ENCODE measurements at regions not wholly inside any gene's neighbourhood (a gene's known extent, or its start where the extent isn't known, plus 50 kb on each side); places are given as distances from the start of the nearest gene placed in this dataset.

- DNase-seq = no peak
These were observed 86.9 kb downstream of the FGF9 start for GRCh38 chr13:21757763-21758162.

GRCh38 chr13:21758441-21758840, 87.6 kb downstream of the FGF9 start:
- DNase-seq = no peak

- no peak for DNase-seq
These were observed 88.6 kb downstream of the FGF9 start for GRCh38 chr13:21759463-21759862.

DNA sequence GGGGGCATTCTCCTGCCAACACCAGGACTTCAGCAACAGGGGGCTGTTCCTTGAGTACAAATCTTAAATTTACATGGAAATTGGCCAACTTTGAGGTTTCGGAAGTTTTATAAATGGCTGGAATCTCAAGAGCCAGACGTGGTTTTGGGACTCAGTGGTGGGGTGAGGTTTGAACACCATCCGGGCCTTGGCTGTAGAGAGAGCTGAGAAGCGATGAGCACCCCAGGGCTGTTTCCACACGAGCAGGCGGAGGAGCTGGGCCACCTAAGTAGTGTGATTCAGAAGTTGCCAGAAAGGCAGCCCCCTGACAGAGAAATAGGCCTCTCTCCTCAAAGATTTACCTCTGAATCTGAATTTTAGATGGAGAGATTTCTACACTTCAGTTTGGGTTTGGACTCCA, 89.0 kb downstream of the FGF9 start:
- no peak for DNase-seq

GRCh38 chr13:21761770-21762169, 90.9 kb downstream of the FGF9 start:
- no peak for DNase-seq

DNA sequence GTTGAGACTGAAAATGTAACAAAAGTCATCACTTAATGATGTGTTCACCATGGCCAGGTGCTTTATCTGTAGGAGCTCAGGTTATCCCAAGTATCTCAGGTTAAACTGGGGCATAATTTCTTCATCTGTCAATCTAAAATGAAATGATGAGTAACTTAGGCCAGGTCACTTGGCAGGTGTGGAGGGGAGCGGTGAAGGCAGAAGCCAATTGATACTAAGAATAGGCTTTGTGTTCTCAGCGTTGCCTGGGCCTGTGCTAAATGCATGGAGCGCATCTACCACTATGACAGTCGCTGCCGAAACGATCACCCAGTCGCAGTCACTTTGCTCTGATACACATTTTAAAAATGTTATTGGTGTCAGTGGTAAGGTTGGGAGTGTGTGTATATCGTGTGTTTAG, 91.6 kb downstream of the FGF9 start:
- no peak for DNase-seq

DNA sequence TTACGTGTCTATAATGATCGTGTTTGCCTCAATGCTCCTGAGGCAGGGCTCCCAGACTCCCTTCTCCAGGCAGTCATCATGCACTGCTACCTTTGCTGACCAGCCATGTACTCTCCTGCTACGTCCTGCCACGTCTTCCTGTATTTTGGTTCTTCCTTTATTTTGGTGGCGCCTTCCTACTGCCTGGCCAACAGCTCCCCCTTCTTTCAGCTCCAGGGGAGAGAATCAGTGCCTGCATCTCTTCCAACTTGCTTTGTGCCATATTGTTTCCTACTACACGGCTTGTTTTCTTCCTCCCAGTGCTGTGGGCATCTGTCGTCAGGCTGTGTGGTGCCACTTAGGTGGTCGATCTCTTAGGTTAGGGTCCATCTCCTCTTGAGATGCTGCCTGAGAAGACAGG, 96.2 kb downstream of the FGF9 start:
- no peak for DNase-seq

DNA sequence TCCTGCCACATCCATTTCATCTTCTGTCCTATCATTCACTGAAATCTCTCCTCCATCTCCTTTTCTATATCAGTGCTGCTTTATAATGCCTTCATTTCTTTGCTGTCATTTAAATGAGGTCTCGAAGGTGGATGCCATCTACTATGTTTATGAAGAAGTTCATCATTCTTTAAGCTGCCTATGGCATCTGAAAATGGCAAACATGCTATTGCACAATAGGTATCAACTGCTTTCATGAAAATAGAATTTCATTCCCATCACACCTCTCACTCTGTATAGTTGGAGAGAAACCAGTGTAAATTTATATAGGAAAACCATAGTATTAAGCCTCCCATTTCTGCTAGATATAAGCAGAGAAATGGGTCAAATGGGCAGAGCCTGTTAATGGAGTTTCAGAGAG, 100.2 kb downstream of the FGF9 start:
- no peak for DNase-seq

DNA sequence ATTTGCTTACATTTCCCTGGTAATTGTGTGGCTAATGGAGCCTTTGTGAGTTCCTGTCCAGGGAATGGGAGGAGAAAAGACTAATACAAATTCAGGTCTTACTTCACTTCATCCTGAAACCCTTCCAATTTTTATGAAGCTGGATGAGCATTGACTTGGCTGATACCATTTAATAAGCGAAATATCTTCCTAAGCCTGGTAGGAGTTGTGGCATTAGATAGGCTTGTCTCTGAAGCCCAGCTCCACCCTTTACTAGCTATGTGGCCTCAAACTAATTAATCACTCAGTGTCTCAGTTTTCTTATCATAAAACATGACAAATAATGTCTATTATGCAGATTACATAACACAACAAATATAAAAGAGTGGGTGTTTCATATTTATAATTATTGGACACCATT, 106.3 kb downstream of the FGF9 start:
- no peak for DNase-seq

GRCh38 chr13:21777813-21778212, 106.9 kb downstream of the FGF9 start:
- DNase-seq = no peak

DNA sequence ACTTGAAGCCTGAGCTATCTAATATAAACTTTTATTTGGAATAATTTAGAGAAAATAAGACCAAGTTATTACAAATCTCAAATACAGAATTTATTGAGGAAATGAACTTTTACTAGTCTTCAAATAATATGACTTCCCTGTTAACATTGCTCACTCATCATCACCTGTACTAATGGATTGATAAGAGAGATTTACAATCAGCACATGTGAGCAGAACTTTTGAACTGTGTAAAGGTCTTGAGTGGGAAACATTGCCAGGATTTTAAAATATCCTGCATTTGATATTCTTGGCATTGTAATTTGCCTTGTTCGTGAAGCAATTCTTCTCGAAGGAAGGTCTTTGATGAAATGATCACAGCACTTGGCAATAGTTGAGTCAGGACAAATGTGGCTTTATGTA, 111.9 kb downstream of the FGF9 start:
- no peak for DNase-seq

- DNase-seq = no peak
These were observed 115.1 kb downstream of the FGF9 start for GRCh38 chr13:21785990-21786389.

DNA sequence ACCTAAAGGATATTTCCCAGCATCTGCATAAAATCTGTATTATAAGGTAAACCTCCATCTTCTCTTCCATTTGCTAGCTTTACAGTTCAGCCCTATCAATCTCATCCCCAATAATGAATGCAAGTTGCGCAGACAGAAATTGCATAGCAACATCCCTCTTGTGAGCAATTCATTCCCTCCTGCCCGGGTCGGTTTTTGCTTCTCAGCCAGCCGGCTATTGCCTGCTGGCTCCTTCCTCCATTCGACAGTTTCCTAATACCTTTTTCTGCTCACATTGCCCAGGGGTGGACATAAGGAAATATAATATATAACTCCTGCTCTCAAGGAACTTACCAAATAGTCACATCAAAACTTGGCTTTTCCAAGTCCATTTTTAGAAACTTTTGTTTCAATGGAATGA, 125.2 kb downstream of the FGF9 start:
- DNase-seq = no peak

GRCh38 chr13:21796775-21797514, 126.1 kb downstream of the FGF9 start:
- no peak for DNase-seq

DNA sequence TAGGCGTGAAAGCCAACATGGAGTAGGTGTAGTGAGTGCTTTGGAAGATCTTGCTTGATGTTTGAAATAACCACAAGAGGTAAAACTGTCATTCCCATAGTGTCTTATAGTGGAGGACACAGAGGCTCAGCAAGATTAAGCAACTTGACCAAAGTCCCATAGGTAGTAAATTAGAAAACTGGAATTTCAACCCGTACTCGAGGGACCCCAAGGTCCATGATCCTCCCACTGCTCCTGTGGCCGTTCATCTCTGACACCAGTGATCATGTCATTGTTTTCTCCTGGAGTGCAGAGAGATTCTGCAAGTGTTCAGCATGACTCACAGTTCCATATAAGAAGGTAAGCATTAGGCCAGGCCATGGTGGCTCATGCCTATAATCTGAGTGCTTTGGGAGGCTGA, 126.9 kb downstream of the FGF9 start:
- no peak for DNase-seq

GRCh38 chr13:21798181-21798580, 127.3 kb downstream of the FGF9 start:
- DNase-seq = no peak

GRCh38 chr13:21799671-21800070, 128.8 kb downstream of the FGF9 start:
- DNase-seq = no peak

GRCh38 chr13:21800837-21801616, 130.2 kb downstream of the FGF9 start:
- DNase-seq = peak; percentile 2

DNA sequence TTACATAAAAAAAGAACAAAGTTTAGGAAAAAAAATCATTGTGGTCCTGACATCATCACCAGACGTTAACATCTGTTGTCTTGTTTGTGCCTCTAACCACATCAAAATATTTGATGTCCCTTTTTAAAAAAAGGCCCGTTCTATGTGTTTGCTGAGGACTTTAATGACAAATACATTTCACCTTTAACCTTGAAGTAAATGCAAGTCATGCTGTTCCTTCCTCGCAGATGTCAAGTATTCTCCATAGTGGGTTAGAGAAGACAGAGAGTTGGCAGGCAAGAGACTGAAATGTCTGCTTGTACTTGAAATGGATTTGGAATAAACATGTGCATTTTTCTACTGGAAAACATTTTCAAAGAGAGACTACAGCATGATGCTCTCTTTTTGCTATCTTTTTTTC, 134.9 kb downstream of the FGF9 start:
- DNase-seq = no peak

DNA sequence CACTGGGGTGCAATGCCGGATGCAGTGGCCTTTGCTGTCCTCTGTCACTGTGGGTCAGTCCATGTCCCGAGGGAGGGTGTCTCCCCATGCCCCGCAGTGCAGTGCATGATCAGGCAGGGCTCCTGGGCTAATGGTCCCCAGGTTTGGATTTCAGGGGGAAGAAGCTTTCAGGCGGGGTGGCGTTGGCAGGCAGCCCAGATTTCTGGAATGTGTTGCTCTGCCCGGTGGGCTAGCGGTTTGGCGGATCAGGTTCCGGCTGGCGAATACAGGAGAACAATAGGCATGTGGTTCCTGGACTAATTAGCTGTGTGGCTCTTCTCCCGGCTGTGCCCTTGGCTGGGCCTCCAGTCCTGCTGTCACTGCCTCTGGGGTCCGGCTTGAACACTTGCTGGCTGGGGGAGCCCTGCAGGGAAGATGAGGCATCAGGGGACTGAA, 141.3 kb downstream of the FGF9 start:
- DNase-seq = no peak

DNA sequence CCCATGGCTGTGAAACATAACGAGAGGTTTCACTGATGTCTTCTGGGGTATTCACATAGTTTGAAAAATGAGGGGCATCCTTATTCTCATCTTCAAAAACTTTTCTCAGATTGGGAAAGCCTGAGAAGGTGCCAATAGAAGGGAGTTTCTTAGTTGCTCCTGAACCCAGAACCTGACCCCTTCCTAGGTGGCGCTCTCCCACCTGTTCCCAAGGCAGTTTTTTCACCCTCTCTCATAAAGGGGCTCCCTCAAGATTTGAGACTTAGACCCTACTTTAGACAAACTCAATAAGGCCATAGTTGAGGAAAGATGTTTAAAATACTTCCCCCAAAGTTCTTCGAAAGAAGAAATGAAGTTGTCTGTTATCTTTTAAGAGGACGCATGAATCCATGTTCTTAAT, 142.2 kb downstream of the FGF9 start:
- DNase-seq = no peak

GRCh38 chr13:21813844-21814243, 143.0 kb downstream of the FGF9 start:
- no peak for DNase-seq

- DNase-seq = no peak
These were observed 143.7 kb downstream of the FGF9 start for GRCh38 chr13:21814604-21815003.

- no peak for DNase-seq
These were observed 147.0 kb downstream of the FGF9 start for GRCh38 chr13:21817878-21818277.

- DNase-seq = no peak
These were observed 151.2 kb downstream of the FGF9 start for GRCh38 chr13:21822029-21822428.
